ENCODE measurements at regions not wholly inside any gene's neighbourhood (a gene's known extent, or its start where the extent isn't known, plus 50 kb on each side); places are given as distances from the start of the nearest gene placed in this dataset.

DNA sequence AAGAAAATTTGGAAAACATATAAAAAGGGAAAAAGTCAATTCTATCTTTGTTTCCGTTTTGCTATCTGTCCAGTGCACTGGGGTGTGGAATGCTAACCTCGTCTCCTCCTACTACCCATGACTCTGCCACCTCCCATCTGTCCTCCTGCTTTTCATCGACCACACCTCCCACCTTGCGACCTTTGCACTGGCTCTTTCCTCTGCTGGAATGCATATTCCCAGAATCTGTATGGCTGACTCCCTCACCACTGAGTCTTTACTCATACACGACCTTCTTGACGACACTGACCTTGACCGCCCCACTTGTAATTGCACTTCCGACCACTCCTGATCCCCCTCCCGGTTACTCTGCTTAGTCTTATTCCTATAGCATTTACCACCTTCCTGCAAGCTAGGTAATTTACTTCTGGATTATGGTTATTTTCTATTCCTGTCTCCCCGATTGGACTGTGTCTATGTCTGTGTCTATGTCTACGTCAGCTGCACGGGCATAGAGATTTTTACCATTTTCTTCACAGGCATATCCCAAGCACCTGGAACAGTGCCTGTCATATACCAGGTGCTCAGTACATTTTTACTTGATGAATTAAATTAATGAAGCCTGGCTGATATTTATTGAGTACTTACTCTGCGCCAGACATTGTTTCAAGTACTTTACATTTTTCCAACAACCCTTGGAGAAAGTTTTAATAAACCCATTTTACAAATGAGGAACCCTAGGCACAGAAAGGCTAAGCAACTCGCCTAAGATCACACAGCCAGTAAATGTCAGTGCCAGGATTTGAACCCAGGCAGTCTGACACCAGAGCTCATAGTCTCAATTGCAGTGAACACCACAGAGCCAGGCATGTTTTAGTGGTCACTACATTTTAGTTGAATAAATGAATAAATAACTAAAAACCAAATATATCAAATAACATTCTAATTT is 54.0 kb upstream of the SLC22A11 start:
- TF ChIP-seq, protein P1, sequence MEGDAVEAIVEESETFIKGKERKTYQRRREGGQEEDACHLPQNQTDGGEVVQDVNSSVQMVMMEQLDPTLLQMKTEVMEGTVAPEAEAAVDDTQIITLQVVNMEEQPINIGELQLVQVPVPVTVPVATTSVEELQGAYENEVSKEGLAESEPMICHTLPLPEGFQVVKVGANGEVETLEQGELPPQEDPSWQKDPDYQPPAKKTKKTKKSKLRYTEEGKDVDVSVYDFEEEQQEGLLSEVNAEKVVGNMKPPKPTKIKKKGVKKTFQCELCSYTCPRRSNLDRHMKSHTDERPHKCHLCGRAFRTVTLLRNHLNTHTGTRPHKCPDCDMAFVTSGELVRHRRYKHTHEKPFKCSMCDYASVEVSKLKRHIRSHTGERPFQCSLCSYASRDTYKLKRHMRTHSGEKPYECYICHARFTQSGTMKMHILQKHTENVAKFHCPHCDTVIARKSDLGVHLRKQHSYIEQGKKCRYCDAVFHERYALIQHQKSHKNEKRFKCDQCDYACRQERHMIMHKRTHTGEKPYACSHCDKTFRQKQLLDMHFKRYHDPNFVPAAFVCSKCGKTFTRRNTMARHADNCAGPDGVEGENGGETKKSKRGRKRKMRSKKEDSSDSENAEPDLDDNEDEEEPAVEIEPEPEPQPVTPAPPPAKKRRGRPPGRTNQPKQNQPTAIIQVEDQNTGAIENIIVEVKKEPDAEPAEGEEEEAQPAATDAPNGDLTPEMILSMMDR (IDR thresholded peaks at IDR 0.05; ENCODE audit: low read depth, low read length, poor library complexity, severe bottlenecking), result no peak
- TF ChIP-seq EZH2phosphoT487 (IDR thresholded peaks at IDR 0.05; ENCODE audit: borderline replicate concordance, low read length), result no peak

Data from DOHH2 (cell line).